Activated naive CD4-positive, alpha-beta T cell treated with anti-CD3 and anti-CD28 coated beads, Interleukin-2, amount 50 U/mL, for 72 hours (primary cell): ENCODE measurements at regions not wholly inside any gene's neighbourhood (a gene's known extent, or its start where the extent isn't known, plus 50 kb on each side); places are given as distances from the start of the nearest gene placed in this dataset.

Experiments used
- ATAC-seq, 2 donors: fragments of 150-1000 bp; cut with Tn5 transposase; 2 replicates each; pipeline ENCODE4 v1.10.0; 2021; ENCODE audit warnings: mild to moderate bottlenecking in 2 of 2, moderate library complexity in 2 of 2
- DNase-seq, 2 donors: peaks; one replicate each; pipeline ENCODE4 v3.0.0; 2021 to 2022; ENCODE audit warnings: low spot score in 2 of 2
- H3K27ac Mint-ChIP-seq, 2 donors: one replicate each; pipeline ENCODE4 v1.8.0; 2022; ENCODE audit warnings: mild to moderate bottlenecking in 2 of 2, mixed read lengths in 2 of 2
- H3K36me3 Mint-ChIP-seq, 2 donors: one replicate each; pipeline ENCODE4 v1.8.0; 2022; ENCODE audit warnings: mixed read lengths in 2 of 2
- H3K9me3 Mint-ChIP-seq, 2 donors: one replicate each; pipeline ENCODE4 v1.8.0; 2022; ENCODE audit warnings: mixed read lengths in 2 of 2

DNA sequence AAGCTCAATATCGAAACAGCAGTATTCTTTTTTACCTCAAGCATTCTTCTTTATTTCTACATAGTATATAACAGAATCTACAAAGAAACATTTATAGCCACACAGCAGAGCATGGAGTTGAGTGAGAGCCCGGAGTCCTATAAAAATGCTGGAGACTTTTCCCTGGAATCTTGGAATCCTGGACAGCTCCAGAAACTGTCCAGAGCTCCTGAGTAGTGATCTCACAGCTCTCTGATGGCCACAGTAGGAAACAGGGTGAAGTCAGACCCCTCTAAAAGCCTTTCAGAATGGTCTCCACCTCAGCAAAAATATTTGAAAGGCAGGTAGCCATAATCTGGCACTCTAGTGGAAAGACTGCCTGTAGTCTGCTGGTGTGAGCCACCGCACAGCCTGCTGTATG, 149.3 kb upstream of the STXBP5 start:
- DNase-seq = no peak
- H3K27ac Mint-ChIP-seq = no peak overlapping the region
- no peak for ATAC-seq
- H3K36me3 Mint-ChIP-seq = no peaks in the 10 kb centered on the region
- H3K9me3 Mint-ChIP-seq = no peaks in the 10 kb centered on the region

DNA sequence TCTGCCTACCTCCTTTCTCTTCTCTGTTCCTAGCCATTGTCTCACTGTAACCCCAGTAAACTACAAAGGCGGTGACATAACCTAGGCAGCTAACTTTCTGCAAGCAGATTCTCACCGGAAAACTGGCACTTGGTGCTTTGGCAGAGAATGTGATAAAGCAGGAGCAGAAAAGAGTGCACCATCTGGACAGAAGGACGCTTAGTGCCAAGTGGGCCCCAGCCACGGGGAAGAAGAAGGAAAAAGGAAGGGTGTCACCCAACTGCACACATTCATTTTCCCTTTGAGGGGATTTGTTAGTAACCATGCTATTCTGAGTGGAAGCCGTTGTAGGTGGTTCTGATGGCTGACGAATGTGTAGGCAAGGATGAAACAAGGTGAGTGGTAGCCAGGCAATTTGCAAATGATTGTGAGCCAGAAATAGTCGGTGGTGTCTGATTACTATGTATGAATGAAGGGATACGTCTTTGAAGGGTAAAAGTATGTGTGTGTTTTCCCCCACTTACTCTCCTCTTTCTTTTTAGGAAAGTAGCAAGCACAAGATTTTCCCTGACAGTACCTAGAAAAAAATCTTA, 148.3 kb upstream of the STXBP5 start:
- Mint-ChIP-seq H3K36me3 (no peaks in the 10 kb centered on the region), H3K27ac (no peak overlapping the region), H3K9me3 (no peaks in the 10 kb centered on the region)
- ATAC-seq = peak in 1 of 2 donors; percentile 30
- DNase-seq = no peak

DNA sequence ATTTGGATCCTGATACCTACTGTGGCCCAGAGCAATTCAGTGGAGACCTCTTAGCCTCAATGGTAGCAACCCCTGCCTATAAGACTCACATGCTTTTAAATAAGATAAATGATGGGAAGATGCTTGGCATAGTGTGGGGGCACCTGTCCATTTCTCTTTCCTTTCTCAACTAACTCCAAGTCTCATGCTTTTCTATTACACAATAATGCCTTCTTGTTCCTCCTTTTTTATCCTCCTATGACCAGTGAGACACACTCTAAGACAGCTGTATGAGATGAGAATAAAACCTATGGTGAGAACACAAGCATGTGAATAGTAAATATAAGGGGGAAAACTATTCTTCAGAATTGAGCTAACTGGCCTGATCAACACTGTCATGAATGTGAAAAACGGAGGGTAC, 147.0 kb upstream of the STXBP5 start:
- no peak for ATAC-seq
- no peaks in the 10 kb centered on the region for H3K9me3 Mint-ChIP-seq
- H3K36me3 Mint-ChIP-seq = no peaks in the 10 kb centered on the region
- H3K27ac Mint-ChIP-seq = no peak overlapping the region
- no peak for DNase-seq

DNA sequence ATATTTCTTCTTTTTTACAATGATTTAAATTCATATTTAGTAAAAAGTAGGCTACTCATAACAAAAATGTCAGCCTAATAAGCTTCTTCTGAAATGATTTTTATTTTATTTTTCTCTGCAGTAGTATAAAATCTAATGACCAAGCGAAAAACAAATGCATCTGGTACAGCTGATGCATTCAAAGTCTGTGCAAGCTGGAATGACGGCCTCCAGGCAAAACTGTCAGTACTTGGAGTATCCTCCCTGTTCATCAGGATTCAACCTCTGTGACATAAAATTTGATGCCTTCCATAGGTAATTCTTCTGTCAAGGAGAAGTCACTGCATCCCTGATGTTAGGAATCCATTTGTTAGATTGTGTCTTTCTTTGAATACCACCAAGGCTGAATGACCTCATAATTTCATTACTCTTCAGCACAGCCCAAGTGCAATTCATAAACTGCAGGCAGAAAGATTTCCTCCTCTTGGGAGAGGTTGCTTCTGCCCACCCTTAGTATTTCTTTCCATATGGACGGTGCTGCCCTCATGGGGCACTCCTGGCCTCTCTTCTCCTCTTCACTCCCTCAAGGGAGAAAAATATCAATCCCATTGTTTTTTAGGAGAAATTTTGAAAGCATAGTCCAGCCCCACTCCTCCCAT, 146.4 kb upstream of the STXBP5 start:
- no peak overlapping the region for H3K27ac Mint-ChIP-seq
- DNase-seq (no peak), ATAC-seq (no peak)

DNA sequence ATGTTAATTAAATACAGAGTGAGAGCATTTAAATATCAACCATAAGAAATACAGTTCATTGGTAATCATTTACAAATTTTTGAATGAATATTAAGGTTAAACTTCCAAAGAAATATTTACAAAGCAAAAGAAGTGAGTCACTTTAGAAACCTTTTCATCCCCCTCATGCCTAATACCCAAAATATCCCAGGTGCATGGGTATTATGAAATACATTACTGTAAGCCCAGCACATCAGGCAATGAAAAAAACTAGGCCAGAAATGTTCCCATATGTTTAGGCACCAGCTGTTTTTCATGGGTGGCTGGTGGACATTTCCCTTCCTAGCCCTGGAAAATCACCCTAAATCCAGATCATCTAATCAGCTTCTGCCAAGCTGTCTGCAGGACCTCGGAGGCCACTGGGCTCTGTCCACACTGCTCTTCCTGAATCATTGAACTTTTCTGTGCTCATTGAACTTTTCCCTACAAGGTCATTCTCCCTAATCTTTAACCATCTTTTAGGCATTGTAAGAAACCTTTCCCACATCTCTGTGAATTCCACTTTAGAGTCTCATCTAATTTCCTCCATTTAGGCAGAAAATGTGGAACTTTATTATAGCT, 145.3 kb upstream of the STXBP5 start:
- no peaks in the 10 kb centered on the region for H3K9me3 Mint-ChIP-seq
- no peak overlapping the region for H3K27ac Mint-ChIP-seq
- no peaks in the 10 kb centered on the region for H3K36me3 Mint-ChIP-seq
- DNase-seq (no peak), ATAC-seq (no peak)

More for the DNA sequence above, 146.4 kb upstream of the STXBP5 start:
- no peaks in the 10 kb centered on the region for H3K9me3 Mint-ChIP-seq
- no peaks in the 10 kb centered on the region for H3K36me3 Mint-ChIP-seq

DNA sequence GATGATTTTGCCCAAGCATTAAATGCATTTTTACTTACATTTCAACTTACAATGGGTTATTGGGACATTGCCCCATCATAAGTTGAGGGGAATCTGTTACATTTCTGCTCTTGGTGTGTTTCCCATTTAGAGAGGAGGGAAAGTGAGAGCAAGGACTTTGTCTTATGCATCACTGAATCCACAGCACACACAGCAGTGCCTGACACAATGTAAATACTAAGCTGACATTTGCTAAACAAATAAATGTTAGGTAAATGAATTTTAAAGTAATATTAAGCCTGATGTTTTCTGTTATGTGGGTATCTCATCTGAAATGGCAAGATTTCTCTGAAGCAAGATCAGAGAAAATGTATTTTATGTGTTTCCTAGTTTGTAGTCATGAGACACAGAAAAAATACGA, 143.6 kb upstream of the STXBP5 start:
- Mint-ChIP-seq H3K9me3 (peaks cover 0 to 5% of the 10 kb centered on the region in 2 donors), H3K36me3 (peaks cover 0 to 11% of the 10 kb centered on the region in 2 donors), H3K27ac (no peak overlapping the region)
- DNase-seq (no peak), ATAC-seq (no peak)

DNA sequence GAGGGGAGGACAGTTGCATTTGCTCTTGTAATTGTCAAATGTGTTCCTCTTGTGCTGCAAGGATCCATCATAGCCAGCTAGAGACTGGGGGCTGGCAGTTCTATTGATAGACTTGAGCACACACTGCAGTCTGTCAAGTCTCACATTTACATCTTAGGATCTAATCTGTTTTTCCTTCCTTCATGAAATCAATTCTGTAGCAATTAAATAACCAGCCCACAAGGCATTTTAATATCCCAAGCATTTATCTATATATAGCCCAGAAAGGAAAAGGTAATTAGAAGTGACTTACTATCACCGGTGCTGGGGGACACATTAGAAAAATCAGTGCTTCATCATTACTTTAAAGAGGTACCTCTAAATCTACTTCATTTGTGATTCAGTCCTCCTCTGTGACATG, 143.0 kb upstream of the STXBP5 start:
- DNase-seq = no peak
- Mint-ChIP-seq H3K36me3 (peaks cover 0 to 12% of the 10 kb centered on the region in 2 donors), H3K9me3 (peaks cover 2 to 5% of the 10 kb centered on the region in 2 donors), H3K27ac (no peak overlapping the region)
- no peak for ATAC-seq

DNA sequence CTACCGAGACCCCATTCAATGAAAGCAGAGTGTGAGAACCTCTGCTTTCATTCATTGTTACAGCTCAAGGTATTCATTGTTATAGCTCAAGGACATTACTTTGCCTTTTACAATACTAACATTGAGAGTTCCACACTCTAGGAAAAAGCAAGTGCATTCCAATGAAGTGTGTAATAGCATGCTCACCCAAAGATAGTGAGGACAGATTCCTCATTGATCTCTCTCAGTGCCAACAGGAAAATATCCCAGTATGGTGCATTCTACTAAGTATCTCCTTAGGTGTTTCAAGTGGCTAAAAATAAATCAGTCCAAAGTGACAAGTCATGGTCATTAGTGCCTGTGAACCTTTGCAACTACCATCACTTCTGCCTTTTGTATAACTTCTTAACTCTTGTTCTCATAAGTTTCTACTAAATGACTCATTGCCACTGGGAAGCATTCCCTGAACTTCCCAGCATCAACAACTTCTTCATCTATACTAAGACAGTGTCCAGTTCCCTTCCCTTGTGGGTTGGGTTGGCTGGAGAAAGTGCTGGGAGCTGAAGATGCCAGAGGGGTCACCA, 140.7 kb upstream of the STXBP5 start:
- Mint-ChIP-seq H3K9me3 (peaks cover 3 to 8% of the 10 kb centered on the region in 2 donors), H3K36me3 (peaks cover 0 to 12% of the 10 kb centered on the region in 2 donors), H3K27ac (no peak overlapping the region)
- no peak for DNase-seq
- ATAC-seq = no peak

DNA sequence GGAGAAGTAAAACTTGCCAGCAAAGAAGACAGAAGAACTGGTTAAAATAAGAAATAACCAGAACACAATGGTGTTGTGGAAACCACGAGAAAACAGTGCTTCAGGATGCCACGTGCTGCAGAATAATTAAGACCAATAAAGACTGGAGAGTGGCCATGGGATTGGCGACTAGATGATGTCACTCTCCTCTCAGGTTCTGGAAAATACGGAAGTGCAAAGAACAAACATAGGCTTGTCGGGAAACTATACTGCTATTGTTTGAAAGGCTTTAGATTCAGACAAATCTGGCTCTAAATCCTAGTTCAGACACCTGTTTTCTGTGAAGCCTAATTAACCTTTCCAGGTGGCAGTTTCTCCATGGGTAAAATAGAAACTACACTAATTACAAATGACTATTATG, 138.4 kb upstream of the STXBP5 start:
- DNase-seq (no peak), ATAC-seq (no peak)
- H3K36me3 Mint-ChIP-seq = peaks cover 11 to 26% of the 10 kb centered on the region in 2 donors
- peaks cover 9 to 17% of the 10 kb centered on the region in 2 donors for H3K9me3 Mint-ChIP-seq
- no peak overlapping the region for H3K27ac Mint-ChIP-seq

DNA sequence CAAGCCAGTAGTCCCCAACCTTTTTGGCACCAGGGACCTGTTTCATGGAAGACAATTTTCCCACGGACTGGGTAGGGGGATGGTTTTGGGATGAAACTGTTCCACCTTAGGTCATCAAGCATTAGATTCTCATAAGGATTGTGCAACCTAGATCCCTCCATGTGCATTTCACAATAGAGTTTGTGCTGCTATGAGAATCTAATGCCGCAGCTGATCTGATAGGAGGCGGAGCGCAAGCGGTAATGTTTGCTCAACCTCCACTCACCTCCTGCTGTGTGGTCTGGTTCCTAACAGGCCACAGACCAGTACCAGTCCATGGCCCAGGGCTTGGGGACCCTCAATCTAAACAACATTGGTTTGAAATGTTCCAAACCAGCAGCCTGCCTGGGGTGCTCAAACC, 137.0 kb upstream of the STXBP5 start:
- Mint-ChIP-seq H3K36me3 (peaks cover 11 to 26% of the 10 kb centered on the region in 2 donors), H3K9me3 (peaks cover 9 to 17% of the 10 kb centered on the region in 2 donors), H3K27ac (no peak overlapping the region)
- DNase-seq (no peak), ATAC-seq (no peak)

DNA sequence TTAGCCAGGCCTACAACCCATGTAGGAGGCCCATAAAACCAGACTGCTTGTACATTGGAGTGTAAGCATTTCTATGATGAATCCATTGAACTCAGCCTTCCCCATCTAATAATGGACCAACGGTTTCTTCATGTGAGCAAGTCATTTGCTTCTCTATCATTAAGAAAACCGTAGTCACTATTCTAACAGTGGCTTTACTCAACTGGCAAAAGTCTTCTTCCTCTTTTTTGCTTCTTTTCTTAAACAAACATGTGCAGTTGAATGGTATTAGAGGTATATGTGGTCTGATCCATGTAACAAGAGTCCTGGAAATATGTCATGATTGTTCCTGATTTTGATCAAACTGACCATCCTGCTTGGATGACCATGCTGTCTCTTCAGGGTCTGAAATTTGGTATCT, 132.4 kb upstream of the STXBP5 start:
- H3K9me3 Mint-ChIP-seq = peaks cover 6 to 12% of the 10 kb centered on the region in 2 donors
- H3K36me3 Mint-ChIP-seq = peaks cover 11 to 14% of the 10 kb centered on the region in 2 donors
- no peak for ATAC-seq
- no peak for DNase-seq
- no peak overlapping the region for H3K27ac Mint-ChIP-seq

DNA sequence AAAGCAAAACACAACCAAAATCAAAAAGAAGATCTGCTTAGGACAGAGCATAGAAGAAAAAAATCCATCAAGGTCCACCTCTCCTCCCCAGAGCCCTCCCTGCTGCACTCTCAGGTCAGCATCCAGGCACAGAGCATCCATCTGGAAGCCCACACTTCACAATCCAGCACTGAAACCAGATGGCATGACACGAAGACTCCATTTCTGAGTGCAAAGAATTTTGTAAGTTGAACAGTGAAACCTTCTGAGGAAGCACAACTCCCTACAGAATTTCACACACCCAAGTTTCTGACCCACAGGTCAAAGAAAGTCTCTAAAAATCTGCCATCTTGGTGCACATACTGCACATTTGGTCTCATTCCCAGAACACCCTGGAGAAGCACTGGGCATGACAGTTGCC, 128.8 kb upstream of the STXBP5 start:
- H3K27ac Mint-ChIP-seq = no peak overlapping the region

DNA sequence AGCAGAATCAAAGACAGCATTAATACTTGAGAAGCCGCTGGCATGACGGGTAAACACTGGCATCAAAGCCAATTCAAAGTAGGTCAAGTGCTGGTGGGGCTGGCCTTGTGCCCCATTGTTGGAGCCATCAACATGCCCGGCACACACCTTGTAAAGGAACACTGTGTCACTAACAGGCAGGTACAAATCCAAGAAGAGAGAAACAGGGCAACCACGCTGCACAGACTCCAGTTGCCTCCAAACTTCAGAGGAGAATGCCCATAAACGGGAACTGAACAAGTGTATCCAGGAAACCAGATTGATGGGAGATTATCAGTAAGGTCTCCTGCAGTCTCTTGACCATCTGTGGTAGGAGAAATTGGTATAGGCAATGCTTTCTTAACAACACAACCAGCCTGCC, 127.0 kb upstream of the STXBP5 start:
- Mint-ChIP-seq H3K36me3 (no peaks in the 10 kb centered on the region), H3K27ac (no peak overlapping the region), H3K9me3 (no peaks in the 10 kb centered on the region)
- ATAC-seq (no peak), DNase-seq (no peak)

More for the DNA sequence above, 128.8 kb upstream of the STXBP5 start:
- no peak for DNase-seq
- ATAC-seq = no peak
- H3K9me3 Mint-ChIP-seq = no peaks in the 10 kb centered on the region
- H3K36me3 Mint-ChIP-seq = no peaks in the 10 kb centered on the region

DNA sequence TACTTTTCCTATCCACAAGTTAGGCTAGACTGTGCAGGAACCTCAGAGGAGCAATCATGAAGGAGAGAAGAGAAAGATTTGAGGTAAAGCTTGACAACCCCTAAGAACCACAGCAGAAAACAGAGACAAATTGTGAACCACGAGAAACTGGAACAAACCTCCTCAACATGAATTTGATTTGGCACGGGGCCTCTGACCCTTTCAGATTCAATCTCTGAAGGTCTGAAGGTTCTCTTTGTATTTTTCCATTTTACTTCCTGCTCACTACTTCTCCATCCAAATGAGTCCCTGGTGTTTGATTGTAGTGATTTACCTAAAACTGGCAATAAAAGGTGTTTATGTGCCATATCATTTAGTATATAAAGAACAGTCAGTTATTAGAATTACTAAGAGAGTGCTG, 126.1 kb upstream of the STXBP5 start:
- DNase-seq = no peak
- Mint-ChIP-seq H3K27ac (no peak overlapping the region), H3K9me3 (no peaks in the 10 kb centered on the region), H3K36me3 (no peaks in the 10 kb centered on the region)
- ATAC-seq = no peak

DNA sequence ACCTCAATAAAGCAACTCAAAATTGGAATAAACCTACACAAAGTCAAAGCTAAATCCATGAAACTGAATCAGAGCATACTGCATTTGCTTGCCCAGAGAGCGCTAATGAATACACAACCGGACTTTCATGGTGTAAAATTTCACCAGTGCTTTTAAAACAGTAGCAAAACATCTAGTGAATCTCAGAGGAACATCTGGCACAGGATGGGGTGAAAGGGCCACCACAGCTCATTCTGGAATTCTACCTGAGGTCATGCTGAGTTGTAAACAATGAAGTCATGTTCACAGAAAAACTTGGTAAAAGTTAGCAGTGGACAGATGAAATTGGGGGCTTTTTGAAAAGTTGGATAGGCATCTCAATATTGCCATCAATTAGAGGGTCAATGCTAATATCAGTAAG, 125.6 kb upstream of the STXBP5 start:
- Mint-ChIP-seq H3K27ac (no peak overlapping the region), H3K36me3 (no peaks in the 10 kb centered on the region), H3K9me3 (no peaks in the 10 kb centered on the region)
- DNase-seq = no peak
- no peak for ATAC-seq

DNA sequence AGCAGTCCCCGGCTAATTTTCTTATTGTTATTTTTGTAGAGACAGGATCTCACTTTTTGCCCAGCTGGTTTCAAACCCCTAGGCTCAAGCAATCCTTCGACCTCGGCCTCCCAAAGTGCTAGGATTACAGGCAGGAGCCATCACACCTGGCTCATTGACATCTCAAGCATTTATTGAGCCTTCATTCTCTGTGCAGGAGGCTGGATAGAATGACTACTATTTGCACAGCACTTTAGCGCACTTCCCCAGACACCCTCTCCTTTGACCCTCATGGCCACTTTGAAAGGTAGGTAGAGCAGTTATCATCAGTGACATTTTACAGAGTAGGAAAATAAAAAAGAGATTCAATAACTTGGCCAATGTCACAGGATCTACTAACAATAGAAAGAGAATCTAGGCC, 124.0 kb upstream of the STXBP5 start:
- Mint-ChIP-seq H3K36me3 (peaks cover 0 to 5% of the 10 kb centered on the region in 2 donors), H3K9me3 (no peaks in the 10 kb centered on the region), H3K27ac (no peak overlapping the region)
- no peak for ATAC-seq
- no peak for DNase-seq

DNA sequence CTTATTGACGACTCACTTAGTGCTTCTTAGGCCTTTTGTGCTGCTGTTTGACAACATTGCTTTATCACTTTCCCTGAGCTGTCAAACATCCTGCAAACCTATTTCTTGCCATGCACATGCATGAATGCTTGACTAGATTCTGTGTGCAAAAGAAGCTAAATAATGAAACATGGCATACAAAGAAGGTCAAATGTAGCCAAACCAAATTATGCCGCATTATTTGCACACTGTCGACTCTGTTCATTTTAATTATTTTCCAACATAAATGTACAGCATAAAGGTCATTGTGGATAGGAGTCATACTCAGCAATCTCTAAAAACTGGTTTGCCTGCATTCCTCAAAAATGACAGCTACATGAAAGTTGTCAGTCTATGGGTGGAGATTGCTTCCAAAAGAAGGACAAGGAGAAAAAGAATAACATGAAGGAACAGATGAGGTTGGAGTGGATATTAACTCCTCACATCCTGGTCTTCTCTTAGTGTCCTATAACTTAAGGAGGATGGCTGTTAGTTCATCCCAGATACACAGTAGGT, 123.1 kb upstream of the STXBP5 start:
- H3K27ac Mint-ChIP-seq = no peak overlapping the region
- H3K36me3 Mint-ChIP-seq = peaks cover 0 to 5% of the 10 kb centered on the region in 2 donors
- no peaks in the 10 kb centered on the region for H3K9me3 Mint-ChIP-seq
- ATAC-seq (no peak), DNase-seq (no peak)
